Astrocyte (in vitro differentiated cells and primary cell): ENCODE measurements at regions not wholly inside any gene's neighbourhood (a gene's known extent, or its start where the extent isn't known, plus 50 kb on each side); places are given as distances from the start of the nearest gene placed in this dataset.

ENCODE experiments used
- DNase-seq: peaks from one replicate; pipeline ENCODE4 v3.0.0-alpha.2; 2010; ENCODE audit warnings: low read depth
- FAIRE-seq: peaks from 2 replicates; lab custom pipeline; 2011; peaks lifted over from hg19 to GRCh38; lab: Jason Lieb, UNC
- H2AFZ ChIP-seq: 2 replicates; pipeline ENCODE4 v1.6.0; 2012; ENCODE audit warnings: low read depth, low read length, inconsistent platforms
- H3K27ac ChIP-seq: 2 replicates; pipeline ENCODE4 v1.5.1; 2011; ENCODE audit warnings: low read depth, low read length, inconsistent platforms
- H3K27me3 ChIP-seq: 2 replicates; pipeline ENCODE4 v1.6.0; 2011; ENCODE audit warnings: low read length, inconsistent platforms; ENCODE audit not compliant: insufficient read depth
- H3K36me3 ChIP-seq: 2 replicates; pipeline ENCODE4 v1.5.1; 2011; ENCODE audit warnings: low read length, inconsistent platforms; ENCODE audit not compliant: insufficient read depth
- H3K4me1 ChIP-seq: 2 replicates; pipeline ENCODE4 v1.5.1; 2011; ENCODE audit warnings: low read length, inconsistent platforms; ENCODE audit not compliant: insufficient read depth
- H3K4me2 ChIP-seq: 2 replicates; pipeline ENCODE4 v1.6.0; 2012; ENCODE audit warnings: low read length, inconsistent platforms
- H3K4me3 ChIP-seq: 2 replicates; pipeline ENCODE4 v1.5.1; 2011; ENCODE audit warnings: low read depth, mild to moderate bottlenecking, low read length, inconsistent platforms; ENCODE audit not compliant: insufficient read depth
- H3K79me2 ChIP-seq: 2 replicates; pipeline ENCODE4 v1.6.0; 2012; ENCODE audit warnings: mild to moderate bottlenecking, low read length, inconsistent platforms; ENCODE audit not compliant: insufficient read depth
- H3K9ac ChIP-seq: 2 replicates; pipeline ENCODE4 v1.6.0; 2012; ENCODE audit warnings: mild to moderate bottlenecking, low read length, inconsistent platforms
- H3K9me3 ChIP-seq: 2 replicates; pipeline ENCODE4 v1.5.1; 2012; ENCODE audit warnings: low read depth, mild to moderate bottlenecking, low read length, inconsistent platforms; ENCODE audit not compliant: insufficient read depth
- H4K20me1 ChIP-seq: 2 replicates; pipeline ENCODE4 v1.6.0; 2012; ENCODE audit warnings: low read length, inconsistent platforms; ENCODE audit not compliant: insufficient read depth
- H3K27ac Mint-ChIP-seq: one replicate; pipeline ENCODE4 v1.8.0; 2021; ENCODE audit warnings: mild to moderate bottlenecking, mixed read lengths; ENCODE audit not compliant: unreplicated experiment
- H3K27me3 Mint-ChIP-seq: one replicate; pipeline ENCODE4 v1.8.0; 2021; ENCODE audit warnings: low read depth, mixed read lengths; ENCODE audit not compliant: unreplicated experiment
- H3K36me3 Mint-ChIP-seq: one replicate; pipeline ENCODE4 v1.8.0; 2021; ENCODE audit warnings: low read depth, mixed read lengths; ENCODE audit not compliant: unreplicated experiment
- H3K4me1 Mint-ChIP-seq: one replicate; pipeline ENCODE4 v1.8.0; 2021; ENCODE audit warnings: low read depth, mixed read lengths; ENCODE audit not compliant: unreplicated experiment
- H3K4me3 Mint-ChIP-seq: one replicate; pipeline ENCODE4 v1.8.0; 2021; ENCODE audit warnings: mild to moderate bottlenecking, moderate library complexity, mixed read lengths; ENCODE audit not compliant: unreplicated experiment
- H3K9me3 Mint-ChIP-seq: one replicate; pipeline ENCODE4 v1.8.0; 2021; ENCODE audit warnings: mild to moderate bottlenecking, mixed read lengths; ENCODE audit not compliant: unreplicated experiment
- CTCF ChIP-seq: IDR thresholded peaks from 2 replicates; pipeline ENCODE4 v1.5.1; 2011; ENCODE audit warnings: low read depth, mild to moderate bottlenecking, inconsistent platforms, low read length, moderate library complexity; ENCODE audit not compliant: insufficient read depth
- EZH2 ChIP-seq: IDR thresholded peaks from 2 replicates; pipeline ENCODE4 v1.6.1; 2012; ENCODE audit warnings: mild to moderate bottlenecking, low read length, inconsistent platforms; ENCODE audit not compliant: insufficient read depth

- Histone ChIP-seq H3K4me1 (no peaks in the 10 kb centered on the region), H3K4me2 (no peak overlapping the region), H2AFZ (no peak overlapping the region), H3K27me3 (no peaks in the 10 kb centered on the region), H3K4me3 (no peak overlapping the region), H3K79me2 (no peaks in the 10 kb centered on the region), H3K9me3 (peaks cover 8% of the 10 kb centered on the region), H4K20me1 (no peaks in the 10 kb centered on the region), H3K9ac (no peak overlapping the region), H3K27ac (no peak overlapping the region), H3K36me3 (no peaks in the 10 kb centered on the region)
- H3K27me3 Mint-ChIP-seq: peaks cover 9% of the 10 kb centered on the region
- no peak overlapping the region for H3K27ac Mint-ChIP-seq
- H3K36me3 Mint-ChIP-seq: peaks cover 1% of the 10 kb centered on the region
- peaks cover 14% of the 10 kb centered on the region for H3K9me3 Mint-ChIP-seq
- TF ChIP-seq CTCF (no peak), EZH2 (no peak)
- H3K4me3 Mint-ChIP-seq: no peak overlapping the region
- FAIRE-seq: no peak
- H3K4me1 Mint-ChIP-seq: no peaks in the 10 kb centered on the region
- DNase-seq: no peak
Observed at GRCh38 chr10:131660427-131660826, 240.4 kb upstream of the PPP2R2D start.

- H3K9me3 ChIP-seq: peaks cover 5% of the 10 kb centered on the region
- H4K20me1 ChIP-seq: no peaks in the 10 kb centered on the region
- no peak overlapping the region for H3K4me3 Mint-ChIP-seq
- H3K9ac ChIP-seq: no peak overlapping the region
- FAIRE-seq (no peak), DNase-seq (no peak)
- H3K4me2 ChIP-seq: no peak overlapping the region
- H3K27ac Mint-ChIP-seq: no peak overlapping the region
- peaks cover 14% of the 10 kb centered on the region for H3K9me3 Mint-ChIP-seq
- peaks cover 14% of the 10 kb centered on the region for H3K27me3 Mint-ChIP-seq
- H3K79me2 ChIP-seq: no peaks in the 10 kb centered on the region
- no peak overlapping the region for H2AFZ ChIP-seq
- H3K27ac ChIP-seq: no peak overlapping the region
- no peaks in the 10 kb centered on the region for H3K27me3 ChIP-seq
- H3K36me3 ChIP-seq: no peaks in the 10 kb centered on the region
- H3K4me1 Mint-ChIP-seq: no peaks in the 10 kb centered on the region
- TF ChIP-seq EZH2 (no peak), CTCF (no peak)
- H3K36me3 Mint-ChIP-seq: no peaks in the 10 kb centered on the region
- no peak overlapping the region for H3K4me3 ChIP-seq
- H3K4me1 ChIP-seq: no peaks in the 10 kb centered on the region
Observed at GRCh38 chr10:131662851-131663250, 238.0 kb upstream of the PPP2R2D start.

- no peak overlapping the region for H3K4me3 Mint-ChIP-seq
- Histone ChIP-seq H3K36me3 (no peaks in the 10 kb centered on the region), H3K4me2 (no peak overlapping the region), H3K27ac (no peak overlapping the region), H3K9me3 (peaks cover 5% of the 10 kb centered on the region), H3K9ac (no peak overlapping the region), H3K27me3 (no peaks in the 10 kb centered on the region), H3K4me1 (no peaks in the 10 kb centered on the region), H4K20me1 (no peaks in the 10 kb centered on the region), H3K4me3 (no peak overlapping the region), H2AFZ (no peak overlapping the region), H3K79me2 (no peaks in the 10 kb centered on the region)
- peaks cover 12% of the 10 kb centered on the region for H3K27me3 Mint-ChIP-seq
- no peaks in the 10 kb centered on the region for H3K4me1 Mint-ChIP-seq
- no peak overlapping the region for H3K27ac Mint-ChIP-seq
- no peak for DNase-seq
- peaks cover 14% of the 10 kb centered on the region for H3K9me3 Mint-ChIP-seq
- TF ChIP-seq EZH2: no peak
- TF ChIP-seq CTCF: no peak
- no peak for FAIRE-seq
- no peaks in the 10 kb centered on the region for H3K36me3 Mint-ChIP-seq
Observed at GRCh38 chr10:131663351-131663750, 237.5 kb upstream of the PPP2R2D start.
